DND-41 (cell line): ENCODE measurements at regions not wholly inside any gene's neighbourhood (a gene's known extent, or its start where the extent isn't known, plus 50 kb on each side); places are given as distances from the start of the nearest gene placed in this dataset.

ENCODE experiments used
- CTCF ChIP-seq: IDR thresholded peaks from 2 replicates; pipeline ENCODE4 v1.5.1; 2012; ENCODE audit warnings: borderline replicate concordance, low read length, moderate library complexity, mild to moderate bottlenecking; ENCODE audit not compliant: poor library complexity, severe bottlenecking; ENCODE audit errors: extremely low read depth
- EZH2 ChIP-seq: IDR thresholded peaks from 3 replicates; pipeline ENCODE4 v1.6.1; 2012; ENCODE audit warnings: borderline replicate concordance, low read depth, mild to moderate bottlenecking, moderate library complexity, low read length, inconsistent platforms; ENCODE audit not compliant: severe bottlenecking

DNA sequence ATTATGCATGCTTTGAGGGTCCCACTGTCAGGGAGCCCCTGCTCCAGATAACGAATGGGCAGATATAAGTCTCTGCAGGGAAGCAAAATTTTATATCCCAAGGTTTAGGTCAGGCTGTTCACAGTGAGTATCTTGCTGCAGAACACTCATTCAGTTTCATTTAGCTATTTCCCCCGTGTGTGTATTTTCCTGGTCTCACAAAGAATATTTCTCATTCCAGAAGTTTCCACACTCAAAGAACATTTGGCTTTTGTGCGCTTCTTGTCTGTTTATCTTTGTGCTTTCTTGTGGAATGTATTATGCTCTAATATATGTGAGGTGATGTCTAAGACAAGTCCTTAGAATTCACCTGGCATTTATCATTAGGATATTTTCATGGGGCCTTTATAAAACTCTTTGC lies 140.4 kb upstream of the MMADHC start:
- no peak for TF ChIP-seq CTCF
- TF ChIP-seq EZH2 = no peak
